ENCODE measurements at regions not wholly inside any gene's neighbourhood (a gene's known extent, or its start where the extent isn't known, plus 50 kb on each side); places are given as distances from the start of the nearest gene placed in this dataset.

DNA sequence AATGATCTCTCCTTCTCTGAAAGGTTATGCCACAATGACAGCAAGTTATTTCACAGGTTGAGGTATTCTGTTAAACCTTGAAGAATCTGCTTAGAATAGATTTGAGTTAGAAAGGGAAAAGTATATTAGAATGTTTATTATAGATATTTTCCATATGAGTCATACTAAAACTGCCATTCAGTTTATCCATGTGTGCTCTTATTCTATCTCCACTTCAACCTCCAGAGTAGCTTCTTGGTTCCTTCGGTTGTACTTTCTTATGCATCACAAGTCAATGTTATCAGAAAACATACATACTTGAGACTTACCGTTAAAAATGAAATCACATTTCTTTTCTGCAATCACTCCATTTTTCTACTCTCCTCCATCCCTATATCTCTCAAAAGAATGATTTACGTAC, 197.7 kb downstream of the BCAT1 start:
- no peaks in the 10 kb centered on the region for H3K9me3 ChIP-seq (ENCODE audit: control insufficient read depth, insufficient read depth, low read length)
- ChIA-PET CTCF (no interaction called here), POLR2A (ENCODE audit: unreplicated experiment) (no interaction called here)
- dilution Hi-C loops (cut with HindIII; ENCODE audit: low sequenced_read_pairs, unreplicated experiment) (no loop called here), in situ Hi-C loops (cut with MboI; ENCODE audit: low sequenced_read_pairs) (no loop called here), intact Hi-C loops (cut with micrococcal nuclease) (no loop called here)
- TF ChIP-seq CEBPB (IDR thresholded peaks at IDR 0.05; ENCODE audit: low read depth, low read length) (no peak), FOS (IDR thresholded peaks at IDR 0.05; ENCODE audit: low read depth, low read length) (peak; percentile 32; the same call in 1 of the 2 replicates)
- no peak overlapping the region for H3K9ac ChIP-seq (ENCODE audit: low read depth, low read length)
- no peak overlapping the region for H4K8ac ChIP-seq (ENCODE audit: low read depth in 2 of 2, low read length in 2 of 2)
- no peaks in the 10 kb centered on the region for H3K36me3 ChIP-seq (ENCODE audit: control insufficient read depth, insufficient read depth, low read length)
- H4K20me1 ChIP-seq (ENCODE audit: insufficient read depth, low read length), result no peaks in the 10 kb centered on the region
- no peak overlapping the region for H4K91ac ChIP-seq (ENCODE audit: insufficient read depth, low read depth, low read length)
- no peak overlapping the region for H2BK5ac ChIP-seq (ENCODE audit: low read depth, low read length, poor library complexity, severe bottlenecking)
- peaks cover 6% of the 10 kb centered on the region; the same call in 1 of the 2 replicates for H3K9me1 ChIP-seq (ENCODE audit: insufficient read depth, low read length)
- no peak overlapping the region for H2BK120ac ChIP-seq (ENCODE audit: low read depth, low read length)
- no peak overlapping the region for H2BK20ac ChIP-seq (ENCODE audit: low read depth, low read length)
- H3K23ac ChIP-seq (ENCODE audit: low read depth, low read length), result no peak overlapping the region
- H3K18ac ChIP-seq (ENCODE audit: low read depth, low read length), result no peak overlapping the region
- no peak overlapping the region for H3K4ac ChIP-seq (ENCODE audit: low read depth, low read length)
- H2AFZ ChIP-seq (replicated peaks; ENCODE audit: low read length, poor library complexity), result no peak overlapping the region
- no peak overlapping the region for H3K14ac ChIP-seq (replicated peaks; ENCODE audit: low read depth, low read length)
- no peaks in the 10 kb centered on the region for H3K27me3 ChIP-seq (ENCODE audit: control insufficient read depth, insufficient read depth, low read length)
- H3K4me2 ChIP-seq (ENCODE audit: low read depth, low read length), result no peak overlapping the region
- ATAC-seq (ENCODE audit: low read depth) (peak; percentile 63), DNase-seq (peak; percentile 47)
- no peak overlapping the region for H3K27ac ChIP-seq (ENCODE audit: insufficient read depth, low read length)
- no peak overlapping the region for H3K56ac ChIP-seq (ENCODE audit: extremely low read depth, insufficient read depth, low read length)
- H2AK5ac ChIP-seq (ENCODE audit: low read depth, low read length), result no peak overlapping the region
- H3K79me1 ChIP-seq (ENCODE audit: low read depth in 1 of 2, low read length in 2 of 2), result no peaks in the 10 kb centered on the region
- no peak overlapping the region for H2BK15ac ChIP-seq (ENCODE audit: low read depth, low read length)
- peaks cover 11% of the 10 kb centered on the region; the same call in 1 of the 2 replicates for H3K4me1 ChIP-seq (ENCODE audit: control insufficient read depth, insufficient read depth, low read length)
- 66 to 100% methylated on average over 1 to 2 of the region's 3 CpGs for WGBS, 2 experiments (ENCODE audit: extremely low coverage in 2 of 2, insufficient read length in 1 of 2)
- no peak overlapping the region for H2AK9ac ChIP-seq (replicated peaks; ENCODE audit: low read depth, low read length, poor library complexity)
- H3K4me3 ChIP-seq (ENCODE audit: insufficient read depth, low read depth, low read length), result no peak overlapping the region
- H4K5ac ChIP-seq (ENCODE audit: low read depth, low read length), result no peak overlapping the region
- BruUV-seq (replicated peaks), result no TSS peak

Measured in IMR-90 (cell line).